Memory B cell (primary cell): ENCODE measurements at regions not wholly inside any gene's neighbourhood (a gene's known extent, or its start where the extent isn't known, plus 50 kb on each side); places are given as distances from the start of the nearest gene placed in this dataset.
A peak's percentile ranks its signal among the peaks of the same experiment; 100 is the strongest.

Source experiments
- ATAC-seq: fragments of 150-1000 bp; cut with Tn5 transposase; 2 replicates; pipeline ENCODE4 v1.10.0; 2021; ENCODE audit warnings: low read depth, mild to moderate bottlenecking, moderate library complexity
- DNase-seq, 2 donors: peaks; one replicate each; pipeline ENCODE4 v3.0.0; 2022; ENCODE audit warnings: low spot score in 2 of 2
- H3K27ac Mint-ChIP-seq: one replicate; pipeline ENCODE4 v1.8.0; 2022; ENCODE audit warnings: mild to moderate bottlenecking, moderate library complexity, mixed read lengths
- H3K27me3 Mint-ChIP-seq: one replicate; pipeline ENCODE4 v1.8.0; 2022; ENCODE audit warnings: mixed read lengths
- H3K36me3 Mint-ChIP-seq: one replicate; pipeline ENCODE4 v1.8.0; 2022; ENCODE audit warnings: mild to moderate bottlenecking, mixed read lengths
- H3K4me1 Mint-ChIP-seq: one replicate; pipeline ENCODE4 v1.8.0; 2022; ENCODE audit warnings: mixed read lengths
- H3K4me3 Mint-ChIP-seq: one replicate; pipeline ENCODE4 v1.8.0; 2022; ENCODE audit warnings: mild to moderate bottlenecking, moderate library complexity, mixed read lengths
- H3K9me3 Mint-ChIP-seq: one replicate; pipeline ENCODE4 v1.8.0; 2022; ENCODE audit warnings: mixed read lengths

DNA sequence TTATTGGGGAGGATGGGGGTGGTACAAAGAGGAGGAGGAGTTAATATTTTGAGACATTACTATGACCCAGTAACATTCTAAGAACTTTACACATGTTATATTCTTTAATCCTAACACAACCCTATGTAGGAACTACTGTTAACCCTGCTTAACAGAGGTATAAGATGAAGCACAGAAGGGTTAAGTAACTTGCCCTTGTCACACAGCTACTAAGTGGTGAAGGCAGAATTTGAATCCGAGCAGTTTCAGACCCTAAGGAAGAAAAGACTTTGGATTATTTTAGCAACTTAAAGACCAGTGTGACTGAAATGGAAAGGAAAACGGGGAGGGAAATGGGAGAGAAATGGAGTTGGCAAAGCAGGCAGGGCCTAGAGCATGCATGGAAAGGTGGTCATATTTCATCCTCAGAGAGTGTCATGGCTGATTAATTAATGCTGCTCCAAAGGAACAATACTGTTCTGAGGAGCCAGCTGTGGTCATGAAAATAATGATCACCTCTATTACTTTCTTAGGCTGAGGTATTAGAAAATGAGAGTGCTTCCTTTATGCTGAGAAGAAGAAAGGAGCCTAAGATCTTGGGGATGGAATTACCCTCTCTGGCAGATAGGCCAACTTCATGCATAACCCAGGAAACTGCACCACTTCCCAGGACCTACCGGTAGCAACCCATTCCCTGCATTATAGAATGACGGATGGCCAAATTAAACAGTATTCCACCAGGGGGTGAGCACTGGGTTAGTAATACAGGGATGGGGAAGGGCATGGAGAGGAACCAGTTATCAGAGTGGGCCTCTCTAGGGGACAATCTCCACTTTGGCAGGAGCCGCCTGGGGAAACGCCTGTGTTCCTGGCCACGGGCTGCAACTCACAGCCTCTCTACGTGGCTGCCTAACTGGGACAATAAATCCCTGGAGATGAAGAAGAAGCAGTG is 50.1 kb upstream of the TNFAIP3 start:
- no peaks in the 10 kb centered on the region for H3K9me3 Mint-ChIP-seq
- H3K4me3 Mint-ChIP-seq, result no peak overlapping the region

More for the DNA sequence above, 50.1 kb upstream of the TNFAIP3 start:
- peaks cover 18% of the 10 kb centered on the region for H3K4me1 Mint-ChIP-seq
- DNase-seq, result no peak
- no peak for ATAC-seq
- no peaks in the 10 kb centered on the region for H3K36me3 Mint-ChIP-seq
- peak overlapping the region; percentile 43 for H3K27ac Mint-ChIP-seq
- no peaks in the 10 kb centered on the region for H3K27me3 Mint-ChIP-seq
